HEK293 (cell line): ENCODE measurements at regions not wholly inside any gene's neighbourhood (a gene's known extent, or its start where the extent isn't known, plus 50 kb on each side); places are given as distances from the start of the nearest gene placed in this dataset.

Experiments used
- KLF8 ChIP-seq: fragments of 450-650 bp; formaldehyde crosslinking; IDR thresholded peaks from 2 replicates; pipeline ENCODE4 v1.5.1; 2016; ENCODE audit warnings: missing biosample characterization, missing genetic modification characterization
- PATZ1 ChIP-seq: fragments of 450-650 bp; formaldehyde crosslinking; IDR thresholded peaks from 2 replicates; pipeline ENCODE4 v1.5.1; 2016; ENCODE audit warnings: missing biosample characterization, missing genetic modification characterization
- RBAK ChIP-seq: fragments of 450-650 bp; formaldehyde crosslinking; IDR thresholded peaks from 2 replicates; pipeline ENCODE4 v1.5.1; 2016; ENCODE audit warnings: missing biosample characterization, missing genetic modification characterization
- ZBTB11 ChIP-seq: fragments of 450-650 bp; formaldehyde crosslinking; conservative IDR thresholded peaks from 2 replicates; pipeline ENCODE4 v1.5.1; 2016; ENCODE audit warnings: low read depth, missing biosample characterization, missing genetic modification characterization
- ZNF518A ChIP-seq: fragments of 450-650 bp; formaldehyde crosslinking; conservative IDR thresholded peaks from 2 replicates; pipeline ENCODE4 v1.5.1; 2016; ENCODE audit warnings: low read depth, missing biosample characterization, missing genetic modification characterization
- ZNF660 ChIP-seq: fragments of 450-650 bp; IDR thresholded peaks from 2 replicates; pipeline ENCODE4 v1.5.1; 2018; ENCODE audit warnings: missing biosample characterization, mild to moderate bottlenecking, missing genetic modification characterization
- ZNF701 ChIP-seq: fragments of 450-650 bp; formaldehyde crosslinking; IDR thresholded peaks from 2 replicates; pipeline ENCODE4 v1.5.1; 2016; ENCODE audit warnings: missing biosample characterization, missing genetic modification characterization
- TF ChIP-seq, protein P1 (sequence below): IDR thresholded peaks from 2 replicates; pipeline ENCODE4 v1.6.1; 2011; ENCODE audit warnings: mild to moderate bottlenecking, low read depth, low read length, borderline replicate concordance
- TF ChIP-seq, protein P2 (sequence below): fragments of 450-650 bp; formaldehyde crosslinking; IDR thresholded peaks from 2 replicates; pipeline ENCODE4 v1.5.1; 2016; ENCODE audit warnings: missing biosample characterization, missing genetic modification characterization
- TF ChIP-seq, protein P3 (sequence below): fragments of 450-650 bp; formaldehyde crosslinking; IDR thresholded peaks from 2 replicates; pipeline ENCODE4 v1.5.1; 2016; ENCODE audit warnings: missing biosample characterization, missing genetic modification characterization

DNA sequence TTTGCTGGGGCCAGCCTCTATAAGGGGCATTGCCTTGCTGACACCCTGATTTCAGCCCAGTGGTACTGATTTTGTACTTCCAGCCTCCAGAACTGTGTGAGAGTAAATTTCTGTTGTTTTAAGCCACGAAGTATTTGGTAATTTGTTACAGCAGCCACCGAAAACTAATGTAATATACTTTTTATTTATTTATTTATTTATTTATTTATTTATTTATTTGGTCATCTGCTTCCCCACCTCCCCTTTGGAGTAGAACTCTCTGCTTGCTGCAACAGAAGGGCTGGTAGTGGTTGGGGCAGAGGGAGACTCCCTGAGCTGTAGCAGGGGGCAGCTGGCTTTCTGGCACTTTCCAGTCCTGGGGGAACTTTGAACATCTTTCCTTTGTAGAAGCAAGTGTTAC is 128.4 kb upstream of the RAG2 start:
- TF ChIP-seq, protein P1, sequence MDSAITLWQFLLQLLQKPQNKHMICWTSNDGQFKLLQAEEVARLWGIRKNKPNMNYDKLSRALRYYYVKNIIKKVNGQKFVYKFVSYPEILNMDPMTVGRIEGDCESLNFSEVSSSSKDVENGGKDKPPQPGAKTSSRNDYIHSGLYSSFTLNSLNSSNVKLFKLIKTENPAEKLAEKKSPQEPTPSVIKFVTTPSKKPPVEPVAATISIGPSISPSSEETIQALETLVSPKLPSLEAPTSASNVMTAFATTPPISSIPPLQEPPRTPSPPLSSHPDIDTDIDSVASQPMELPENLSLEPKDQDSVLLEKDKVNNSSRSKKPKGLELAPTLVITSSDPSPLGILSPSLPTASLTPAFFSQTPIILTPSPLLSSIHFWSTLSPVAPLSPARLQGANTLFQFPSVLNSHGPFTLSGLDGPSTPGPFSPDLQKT: no peak
- TF ChIP-seq, protein P2, sequence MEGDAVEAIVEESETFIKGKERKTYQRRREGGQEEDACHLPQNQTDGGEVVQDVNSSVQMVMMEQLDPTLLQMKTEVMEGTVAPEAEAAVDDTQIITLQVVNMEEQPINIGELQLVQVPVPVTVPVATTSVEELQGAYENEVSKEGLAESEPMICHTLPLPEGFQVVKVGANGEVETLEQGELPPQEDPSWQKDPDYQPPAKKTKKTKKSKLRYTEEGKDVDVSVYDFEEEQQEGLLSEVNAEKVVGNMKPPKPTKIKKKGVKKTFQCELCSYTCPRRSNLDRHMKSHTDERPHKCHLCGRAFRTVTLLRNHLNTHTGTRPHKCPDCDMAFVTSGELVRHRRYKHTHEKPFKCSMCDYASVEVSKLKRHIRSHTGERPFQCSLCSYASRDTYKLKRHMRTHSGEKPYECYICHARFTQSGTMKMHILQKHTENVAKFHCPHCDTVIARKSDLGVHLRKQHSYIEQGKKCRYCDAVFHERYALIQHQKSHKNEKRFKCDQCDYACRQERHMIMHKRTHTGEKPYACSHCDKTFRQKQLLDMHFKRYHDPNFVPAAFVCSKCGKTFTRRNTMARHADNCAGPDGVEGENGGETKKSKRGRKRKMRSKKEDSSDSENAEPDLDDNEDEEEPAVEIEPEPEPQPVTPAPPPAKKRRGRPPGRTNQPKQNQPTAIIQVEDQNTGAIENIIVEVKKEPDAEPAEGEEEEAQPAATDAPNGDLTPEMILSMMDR (tag by site-specific recombination): no peak
- peak; percentile 52; the same call in 1 of the 2 replicates for TF ChIP-seq ZBTB11 (tag by site-specific recombination)
- no peak for TF ChIP-seq ZNF660
- TF ChIP-seq ZNF518A (tag by site-specific recombination): peak; percentile 53
- TF ChIP-seq RBAK (tag by site-specific recombination): no peak
- TF ChIP-seq, protein P3, sequence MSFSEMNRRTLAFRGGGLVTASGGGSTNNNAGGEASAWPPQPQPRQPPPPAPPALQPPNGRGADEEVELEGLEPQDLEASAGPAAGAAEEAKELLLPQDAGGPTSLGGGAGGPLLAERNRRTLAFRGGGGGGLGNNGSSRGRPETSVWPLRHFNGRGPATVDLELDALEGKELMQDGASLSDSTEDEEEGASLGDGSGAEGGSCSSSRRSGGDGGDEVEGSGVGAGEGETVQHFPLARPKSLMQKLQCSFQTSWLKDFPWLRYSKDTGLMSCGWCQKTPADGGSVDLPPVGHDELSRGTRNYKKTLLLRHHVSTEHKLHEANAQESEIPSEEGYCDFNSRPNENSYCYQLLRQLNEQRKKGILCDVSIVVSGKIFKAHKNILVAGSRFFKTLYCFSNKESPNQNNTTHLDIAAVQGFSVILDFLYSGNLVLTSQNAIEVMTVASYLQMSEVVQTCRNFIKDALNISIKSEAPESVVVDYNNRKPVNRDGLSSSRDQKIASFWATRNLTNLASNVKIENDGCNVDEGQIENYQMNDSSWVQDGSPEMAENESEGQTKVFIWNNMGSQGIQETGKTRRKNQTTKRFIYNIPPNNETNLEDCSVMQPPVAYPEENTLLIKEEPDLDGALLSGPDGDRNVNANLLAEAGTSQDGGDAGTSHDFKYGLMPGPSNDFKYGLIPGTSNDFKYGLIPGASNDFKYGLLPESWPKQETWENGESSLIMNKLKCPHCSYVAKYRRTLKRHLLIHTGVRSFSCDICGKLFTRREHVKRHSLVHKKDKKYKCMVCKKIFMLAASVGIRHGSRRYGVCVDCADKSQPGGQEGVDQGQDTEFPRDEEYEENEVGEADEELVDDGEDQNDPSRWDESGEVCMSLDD (tag by site-specific recombination): no peak
- TF ChIP-seq KLF8: no peak
- TF ChIP-seq PATZ1 (tag by site-specific recombination): no peak
- no peak for TF ChIP-seq ZNF701 (tag by site-specific recombination)
